ENCODE measurements at regions not wholly inside any gene's neighbourhood (a gene's known extent, or its start where the extent isn't known, plus 50 kb on each side); places are given as distances from the start of the nearest gene placed in this dataset.

- Histone ChIP-seq H3K4me3 (no peak overlapping the region), H3K79me2 (ENCODE audit: control insufficient read depth, insufficient read depth, low read length) (no peaks in the 10 kb centered on the region), H4K20me1 (replicated peaks; ENCODE audit: control insufficient read depth, insufficient read depth, low read length) (no peaks in the 10 kb centered on the region), H3K9me1 (ENCODE audit: control insufficient read depth, insufficient read depth, low read length) (no peaks in the 10 kb centered on the region), H3K9me3 (replicated peaks; ENCODE audit: control insufficient read depth, insufficient read depth, low read depth, low read length) (no peaks in the 10 kb centered on the region), H3K4me1 (replicated peaks in 1 of 2; ENCODE audit: control insufficient read depth in 2 of 2, insufficient read depth in 2 of 2, low read length in 2 of 2) (no peaks in the 10 kb centered on the region), H2AFZ (ENCODE audit: low read depth, low read length) (no peak overlapping the region), H3K4me2 (ENCODE audit: insufficient read depth, low read length) (no peak overlapping the region), H3K27me3 (ENCODE audit: control insufficient read depth in 2 of 2, insufficient read depth in 2 of 2, low read length in 2 of 2) (0 out of 5 replicates have a peak, but pooled peaks cover 0 to 4% of the 10 kb centered on the region in 2 experiments), H3K9ac (ENCODE audit: insufficient read depth in 1 of 2, low read depth in 2 of 2, low read length in 2 of 2) (no peak overlapping the region), H3K27ac (ENCODE audit: extremely low read depth, low read depth, low read length) (no peak overlapping the region), H3K36me3 (ENCODE audit: control insufficient read depth, insufficient read depth, low read length) (no peaks in the 10 kb centered on the region)
- ChIA-PET POLR2A (no interaction called here), CTCF (ENCODE audit: low intra/inter-chr PET ratio) (no interaction called here)
- no peak for FAIRE-seq
- WGBS (ENCODE audit: insufficient coverage, low coverage, missing lambda C conversion rate) = 38% methylated on average over 1 of the region's 1 CpG
- intact Hi-C loops (cut with micrococcal nuclease) (no loop called here), in situ Hi-C loops (cut with MboI) (no loop called here)
- DNase-seq (ENCODE audit: extremely low read depth in 1 of 4, low spot score in 3 of 4) = no peak
- no TSS peak for BruUV-seq (replicated peaks)
- ATAC-seq = no peak
- TF ChIP-seq, protein P1, sequence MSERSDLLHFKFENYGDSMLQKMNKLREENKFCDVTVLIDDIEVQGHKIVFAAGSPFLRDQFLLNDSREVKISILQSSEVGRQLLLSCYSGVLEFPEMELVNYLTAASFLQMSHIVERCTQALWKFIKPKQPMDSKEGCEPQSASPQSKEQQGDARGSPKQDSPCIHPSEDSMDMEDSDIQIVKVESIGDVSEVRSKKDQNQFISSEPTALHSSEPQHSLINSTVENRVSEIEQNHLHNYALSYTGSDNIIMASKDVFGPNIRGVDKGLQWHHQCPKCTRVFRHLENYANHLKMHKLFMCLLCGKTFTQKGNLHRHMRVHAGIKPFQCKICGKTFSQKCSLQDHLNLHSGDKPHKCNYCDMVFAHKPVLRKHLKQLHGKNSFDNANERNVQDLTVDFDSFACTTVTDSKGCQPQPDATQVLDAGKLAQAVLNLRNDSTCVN (CRISPR knock-in tag; IDR thresholded peaks at IDR 0.05) = no peak
- no peak for TF ChIP-seq KLF13 (tag; IDR thresholded peaks at IDR 0.05; ENCODE audit: borderline replicate concordance, low read depth)
- no peak for TF ChIP-seq ZBTB33 (CRISPR knock-in tag; IDR thresholded peaks at IDR 0.05)
- TF ChIP-seq, protein P2, sequence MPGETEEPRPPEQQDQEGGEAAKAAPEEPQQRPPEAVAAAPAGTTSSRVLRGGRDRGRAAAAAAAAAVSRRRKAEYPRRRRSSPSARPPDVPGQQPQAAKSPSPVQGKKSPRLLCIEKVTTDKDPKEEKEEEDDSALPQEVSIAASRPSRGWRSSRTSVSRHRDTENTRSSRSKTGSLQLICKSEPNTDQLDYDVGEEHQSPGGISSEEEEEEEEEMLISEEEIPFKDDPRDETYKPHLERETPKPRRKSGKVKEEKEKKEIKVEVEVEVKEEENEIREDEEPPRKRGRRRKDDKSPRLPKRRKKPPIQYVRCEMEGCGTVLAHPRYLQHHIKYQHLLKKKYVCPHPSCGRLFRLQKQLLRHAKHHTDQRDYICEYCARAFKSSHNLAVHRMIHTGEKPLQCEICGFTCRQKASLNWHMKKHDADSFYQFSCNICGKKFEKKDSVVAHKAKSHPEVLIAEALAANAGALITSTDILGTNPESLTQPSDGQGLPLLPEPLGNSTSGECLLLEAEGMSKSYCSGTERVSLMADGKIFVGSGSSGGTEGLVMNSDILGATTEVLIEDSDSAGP (CRISPR knock-in tag; IDR thresholded peaks at IDR 0.05) = no peak
- TF ChIP-seq SP2 (IDR thresholded peaks at IDR 0.05; ENCODE audit: extremely low read depth, low read depth, low read length, poor library complexity, severe bottlenecking) = no peak
- TF ChIP-seq C11orf30 (IDR thresholded peaks at IDR 0.05; ENCODE audit: low read depth) = no peak
- no peak for TF ChIP-seq FOXA1 (IDR thresholded peaks at IDR 0.05; ENCODE audit: borderline replicate concordance)
- no peak for TF ChIP-seq RB1 (IDR thresholded peaks at IDR 0.05; ENCODE audit: low read depth)
- no peak for TF ChIP-seq ATF2 (CRISPR knock-in tag; IDR thresholded peaks at IDR 0.05)
- TF ChIP-seq, protein P3, sequence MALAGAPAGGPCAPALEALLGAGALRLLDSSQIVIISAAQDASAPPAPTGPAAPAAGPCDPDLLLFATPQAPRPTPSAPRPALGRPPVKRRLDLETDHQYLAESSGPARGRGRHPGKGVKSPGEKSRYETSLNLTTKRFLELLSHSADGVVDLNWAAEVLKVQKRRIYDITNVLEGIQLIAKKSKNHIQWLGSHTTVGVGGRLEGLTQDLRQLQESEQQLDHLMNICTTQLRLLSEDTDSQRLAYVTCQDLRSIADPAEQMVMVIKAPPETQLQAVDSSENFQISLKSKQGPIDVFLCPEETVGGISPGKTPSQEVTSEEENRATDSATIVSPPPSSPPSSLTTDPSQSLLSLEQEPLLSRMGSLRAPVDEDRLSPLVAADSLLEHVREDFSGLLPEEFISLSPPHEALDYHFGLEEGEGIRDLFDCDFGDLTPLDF (CRISPR knock-in tag; IDR thresholded peaks at IDR 0.05) = no peak
- no peak for TF ChIP-seq NR1H2 (CRISPR knock-in tag; IDR thresholded peaks at IDR 0.05)
- no peak for TF ChIP-seq KDM4B (IDR thresholded peaks at IDR 0.05; ENCODE audit: borderline replicate concordance in 2 of 2, low read depth in 1 of 2)
- TF ChIP-seq KDM1A (IDR thresholded peaks at IDR 0.05) = no peak
- no peak for TF ChIP-seq HMBOX1 (IDR thresholded peaks at IDR 0.05)
These were observed 267.8 kb downstream of the BCOR start for GRCh38 chrX:39829965-39830364.
